ENCODE measurements at regions not wholly inside any gene's neighbourhood (a gene's known extent, or its start where the extent isn't known, plus 50 kb on each side); places are given as distances from the start of the nearest gene placed in this dataset.

GRCh38 chr5:158487156-158487555 is 612.6 kb downstream of the EBF1 start:
- TF ChIP-seq HMGXB4 (CRISPR knock-in tag; IDR thresholded peaks at IDR 0.05) (no peak), ZNF281 (CRISPR knock-in tag; IDR thresholded peaks at IDR 0.05) (no peak), NR3C1 (CRISPR knock-in tag; conservative IDR thresholded peaks at IDR 0.05; ENCODE audit: low read depth) (no peak), ZMAT4 (CRISPR knock-in tag; IDR thresholded peaks at IDR 0.05) (no peak), JUN (CRISPR knock-in tag; IDR thresholded peaks at IDR 0.05) (no peak), MLX (CRISPR knock-in tag; IDR thresholded peaks at IDR 0.05) (no peak)
- Mint-ChIP-seq H3K4me3 (no peak overlapping the region), H3K4me1 (peaks cover 29% of the 10 kb centered on the region), H3K27ac (no peak overlapping the region), H3K27me3 (ENCODE audit: low read depth) (no peaks in the 10 kb centered on the region), H3K36me3 (peaks cover 3% of the 10 kb centered on the region; the same call in 1 of the 2 replicates), H3K9me3 (peaks cover 9% of the 10 kb centered on the region)
- ATAC-seq (no peak), DNase-seq (ENCODE audit: low spot score) (no peak)
- CTCF ChIA-PET: interaction anchor here (0.7 to 0.9 kb wide), 2 partner anchors 77 to 311 kb away, joined by 3 read pairs; no protein-coding TSS in a partner anchor
- POLR2A ChIA-PET: no interaction called here

- Mint-ChIP-seq H3K36me3 (peaks cover 3% of the 10 kb centered on the region; the same call in 1 of the 2 replicates), H3K4me3 (no peak overlapping the region), H3K27me3 (ENCODE audit: low read depth) (no peaks in the 10 kb centered on the region), H3K9me3 (peaks cover 9% of the 10 kb centered on the region), H3K27ac (0 out of 2 replicates have a peak overlapping the region, but pooled peaks have one; percentile 12), H3K4me1 (peaks cover 29% of the 10 kb centered on the region)
- TF ChIP-seq E2F1 (CRISPR knock-in tag; IDR thresholded peaks at IDR 0.05) (no peak), GABPB1 (CRISPR knock-in tag; IDR thresholded peaks at IDR 0.05) (no peak), ZNF281 (CRISPR knock-in tag; IDR thresholded peaks at IDR 0.05) (no peak), ETV6 (CRISPR knock-in tag; IDR thresholded peaks at IDR 0.05) (no peak)
- CTCF ChIA-PET: interaction anchor here (0.7 kb wide), 1 partner anchor 76 kb away, joined by 3 read pairs; no protein-coding TSS in a partner anchor
- POLR2A ChIA-PET: no interaction called here
- no peak for DNase-seq (ENCODE audit: low spot score)
- ATAC-seq: no peak
Measured at GRCh38 chr5:158486566-158486965, 613.1 kb downstream of the EBF1 start.

- POLR2A ChIA-PET: no interaction called here
- ATAC-seq: no peak
- CTCF ChIA-PET: no interaction called here
- H3K9me3 Mint-ChIP-seq: peaks cover 9% of the 10 kb centered on the region
- H3K27ac Mint-ChIP-seq: no peak overlapping the region
- H3K4me1 Mint-ChIP-seq: peaks cover 29% of the 10 kb centered on the region
- DNase-seq (ENCODE audit: low spot score): no peak
- TF ChIP-seq TEAD4 (CRISPR knock-in tag; IDR thresholded peaks at IDR 0.05): no peak
- no peak for TF ChIP-seq CREB1 (CRISPR knock-in tag; IDR thresholded peaks at IDR 0.05)
- no peak for TF ChIP-seq ELF4 (CRISPR knock-in tag; IDR thresholded peaks at IDR 0.05; ENCODE audit: low read depth)
- no peak for TF ChIP-seq CTCF (IDR thresholded peaks at IDR 0.05)
- no peak for TF ChIP-seq ATF6 (CRISPR knock-in tag; IDR thresholded peaks at IDR 0.05)
- no peak for TF ChIP-seq ZBTB21 (CRISPR knock-in tag; IDR thresholded peaks at IDR 0.05; ENCODE audit: borderline replicate concordance)
- TF ChIP-seq ZNF396 (CRISPR knock-in tag; IDR thresholded peaks at IDR 0.05; ENCODE audit: borderline replicate concordance): no peak
- TF ChIP-seq IRF1 (CRISPR knock-in tag; IDR thresholded peaks at IDR 0.05): no peak
- no peak overlapping the region for H3K4me3 Mint-ChIP-seq
- no peaks in the 10 kb centered on the region for H3K27me3 Mint-ChIP-seq (ENCODE audit: low read depth)
- H3K36me3 Mint-ChIP-seq: peaks cover 3% of the 10 kb centered on the region; the same call in 1 of the 2 replicates
Measured at GRCh38 chr5:158485604-158486081, 614.1 kb downstream of the EBF1 start.

Data from WTC11 (cell line).